RCC 7860 (cell line): ENCODE measurements at regions not wholly inside any gene's neighbourhood (a gene's known extent, or its start where the extent isn't known, plus 50 kb on each side); places are given as distances from the start of the nearest gene placed in this dataset.

Experiments used
- DNase-seq: peaks from one replicate; pipeline ENCODE4 v3.0.0-alpha.2; 2015; ENCODE audit warnings: low spot score
- FAIRE-seq: peaks from 2 replicates; lab custom pipeline; 2012; peaks lifted over from hg19 to GRCh38; lab: Jason Lieb, UNC

DNA sequence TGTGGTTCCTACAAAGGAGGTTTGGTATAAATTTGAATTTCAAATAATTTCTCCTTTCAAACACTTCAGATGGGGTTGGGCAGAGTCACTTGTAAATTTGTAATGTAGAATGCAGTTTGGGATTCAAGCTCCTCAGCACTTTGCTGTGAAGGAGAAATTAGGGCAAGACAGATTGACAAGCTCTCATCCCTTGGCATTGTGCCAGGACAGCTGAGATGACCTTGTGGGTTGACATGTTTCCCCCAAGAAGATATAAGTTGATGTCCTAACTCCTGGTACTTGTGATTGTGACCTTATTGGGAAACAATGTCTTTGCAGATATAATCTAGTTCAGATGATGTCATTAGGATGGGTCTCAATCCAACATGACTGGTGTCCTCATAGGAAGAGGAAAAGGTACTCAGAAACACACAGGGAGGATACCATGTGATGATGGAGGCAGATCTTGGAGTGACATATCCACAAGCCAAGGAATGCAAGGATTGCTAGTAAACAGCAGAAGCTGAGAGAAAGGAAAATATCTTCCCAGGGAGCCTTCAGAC, 408.3 kb downstream of the MED10 start:
- no peak for DNase-seq

DNA sequence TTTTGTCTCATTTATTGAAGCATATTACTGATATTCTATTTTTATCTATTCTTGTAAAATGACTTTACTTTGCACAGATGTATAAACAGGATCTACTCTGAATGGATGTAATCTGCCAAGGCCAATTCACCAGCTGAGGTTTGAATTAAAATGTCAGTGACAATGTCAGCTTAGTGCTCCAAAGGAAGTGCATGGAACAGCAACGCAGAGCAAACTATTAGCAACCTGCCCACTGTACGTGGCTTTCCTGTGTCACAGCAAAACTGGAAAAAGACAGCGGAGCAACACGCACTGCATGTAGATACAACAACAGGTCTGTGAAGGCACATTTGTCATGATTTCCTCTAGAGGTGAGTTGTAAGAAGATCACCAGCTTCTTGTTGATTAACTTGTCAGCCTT, 409.4 kb downstream of the MED10 start:
- DNase-seq (no peak), FAIRE-seq (no peak)

More for the DNA sequence above, 408.3 kb downstream of the MED10 start:
- no peak for FAIRE-seq

DNA sequence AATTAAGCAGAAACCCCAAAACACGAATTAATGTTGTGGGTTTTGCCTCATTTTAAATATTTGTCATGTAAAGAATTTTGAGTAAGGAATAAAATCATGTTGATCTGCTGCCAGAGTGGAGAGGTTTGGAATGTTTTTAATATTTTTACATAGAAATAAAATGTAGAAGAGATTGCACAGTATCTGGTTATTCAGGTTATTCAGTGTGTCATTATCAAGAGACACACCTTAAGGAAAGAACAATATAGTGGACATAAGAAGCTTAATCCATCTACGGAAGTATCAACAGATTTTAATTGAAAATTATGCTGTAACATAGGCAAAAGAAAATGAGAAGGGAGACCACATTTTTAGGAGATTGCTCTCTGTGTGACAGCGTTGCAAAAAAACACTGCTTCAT, 410.4 kb downstream of the MED10 start:
- DNase-seq (no peak), FAIRE-seq (no peak)

DNA sequence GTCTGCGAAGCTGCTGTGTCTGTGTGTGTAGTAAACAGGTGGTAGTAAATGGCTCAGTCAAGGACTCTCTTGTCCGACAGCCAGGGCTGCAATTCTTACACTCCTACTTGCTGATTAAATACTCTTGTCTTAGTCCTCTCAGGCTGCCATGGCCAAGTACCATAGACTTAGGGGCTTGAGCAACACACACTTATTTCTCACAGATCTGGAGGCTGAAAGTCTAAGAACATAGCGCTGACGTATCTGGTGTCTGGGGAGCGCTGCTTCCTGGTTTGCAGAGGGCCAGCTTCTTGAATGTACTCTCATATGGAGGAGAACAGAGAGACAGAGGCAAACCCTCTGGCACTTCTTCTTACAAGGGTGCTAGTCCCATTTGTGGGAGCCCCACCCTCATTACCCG, 411.0 kb downstream of the MED10 start:
- DNase-seq (no peak), FAIRE-seq (no peak)

DNA sequence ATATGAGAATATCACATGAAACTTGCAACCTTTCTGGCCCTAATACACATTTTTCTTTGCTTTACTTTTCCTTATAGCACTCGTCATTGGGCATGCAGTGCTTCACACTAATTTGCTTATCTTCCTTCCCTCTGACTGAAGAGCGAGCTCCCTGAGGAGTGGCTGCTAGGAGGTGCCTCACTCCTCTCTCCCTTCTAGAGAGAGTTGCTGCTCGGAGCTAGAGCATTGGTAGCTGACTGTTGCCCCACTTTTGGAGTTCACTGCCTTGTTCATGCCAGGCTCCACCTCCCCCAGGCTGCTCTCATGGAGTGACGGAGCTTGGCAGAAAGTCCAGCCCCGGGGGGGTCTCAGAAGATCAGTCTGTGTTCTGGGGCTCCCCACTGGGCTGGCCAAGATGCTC, 413.2 kb downstream of the MED10 start:
- DNase-seq = no peak
- no peak for FAIRE-seq

DNA sequence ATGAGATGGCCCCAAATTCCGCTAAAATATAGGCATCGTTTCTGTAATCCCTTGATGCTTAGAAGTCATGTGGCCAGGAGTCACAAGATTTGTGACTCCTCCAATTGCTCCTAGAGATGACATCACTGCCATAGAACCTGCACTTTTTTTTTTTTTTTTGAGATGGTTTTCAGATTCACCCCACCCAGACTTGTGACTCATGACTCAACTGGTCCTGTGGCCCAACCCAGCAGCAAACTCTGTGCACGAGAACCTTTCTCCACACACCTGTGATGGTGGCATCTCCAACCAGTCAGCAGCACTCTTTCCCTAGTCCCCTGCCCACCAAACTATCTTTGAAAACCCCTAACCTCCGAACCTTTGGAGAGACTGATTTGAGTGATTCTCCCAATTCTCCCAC, 414.0 kb downstream of the MED10 start:
- no peak for FAIRE-seq
- DNase-seq = no peak

DNA sequence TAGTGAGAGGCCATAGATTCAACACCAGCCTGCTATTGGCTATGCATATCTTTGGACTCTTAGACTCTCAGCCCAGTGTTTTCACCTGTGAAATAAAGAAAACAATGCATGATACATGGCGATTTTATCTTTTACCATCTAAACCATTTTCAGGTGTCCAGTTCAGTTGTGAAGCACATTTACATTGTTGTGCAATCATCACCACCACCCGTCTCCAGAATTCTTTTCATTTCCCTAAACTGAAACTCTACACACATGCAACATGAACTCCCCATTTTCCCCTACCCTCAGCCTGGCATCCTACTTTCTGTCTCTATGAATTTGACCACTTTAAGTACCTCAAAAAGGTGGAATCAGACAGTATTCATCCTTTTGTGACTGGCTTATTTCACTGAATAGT, 420.6 kb downstream of the MED10 start:
- no peak for DNase-seq
- FAIRE-seq = no peak

DNA sequence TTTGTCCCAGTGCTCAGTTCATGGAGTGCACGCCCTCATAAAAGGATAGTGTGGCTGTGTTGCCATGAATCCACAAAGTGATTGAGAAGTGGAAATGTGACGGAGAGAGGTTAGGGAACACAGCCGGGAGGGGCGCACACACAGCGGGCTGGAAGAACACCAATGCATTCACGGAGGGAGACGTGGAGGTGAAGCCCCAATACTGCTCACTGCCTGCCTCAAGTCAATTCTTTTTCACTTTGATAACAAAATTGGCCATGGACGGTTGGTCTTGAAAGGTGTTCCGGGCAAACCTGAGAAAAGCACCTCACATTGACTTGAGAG, 424.1 kb downstream of the MED10 start:
- DNase-seq = no peak
- FAIRE-seq = no peak

DNA sequence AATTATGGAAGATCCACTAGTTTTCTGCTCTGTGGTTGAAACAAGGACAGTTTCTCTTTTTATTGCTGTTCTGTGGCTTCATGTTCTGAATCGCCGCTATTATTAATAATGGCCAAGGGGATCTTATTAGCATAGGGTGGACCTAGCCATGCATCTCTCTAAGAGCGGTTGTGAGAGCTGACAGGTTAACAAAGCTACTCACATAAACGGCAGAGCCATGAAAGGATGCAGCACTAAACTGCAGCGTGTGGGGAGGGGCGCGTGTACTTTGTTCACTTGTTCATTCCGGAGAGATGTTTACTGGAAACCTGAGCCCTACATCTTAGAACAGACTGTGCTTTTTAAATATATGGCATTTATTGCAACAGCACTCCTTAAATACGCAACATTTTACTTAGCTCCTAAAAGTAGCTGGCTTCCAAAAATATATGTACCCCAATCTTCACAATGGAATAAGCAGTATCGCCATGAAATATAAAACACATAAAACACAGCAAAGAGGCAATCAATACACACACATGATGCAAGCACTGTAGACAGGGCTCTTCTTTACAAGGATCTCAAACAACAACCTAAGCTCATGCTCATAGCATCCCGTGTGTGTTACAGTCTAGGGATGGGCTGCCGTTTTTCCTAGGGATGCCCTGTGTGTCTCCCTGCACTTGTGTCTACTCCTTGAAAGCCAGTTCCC, 424.6 kb downstream of the MED10 start:
- no peak for FAIRE-seq
- DNase-seq = no peak

DNA sequence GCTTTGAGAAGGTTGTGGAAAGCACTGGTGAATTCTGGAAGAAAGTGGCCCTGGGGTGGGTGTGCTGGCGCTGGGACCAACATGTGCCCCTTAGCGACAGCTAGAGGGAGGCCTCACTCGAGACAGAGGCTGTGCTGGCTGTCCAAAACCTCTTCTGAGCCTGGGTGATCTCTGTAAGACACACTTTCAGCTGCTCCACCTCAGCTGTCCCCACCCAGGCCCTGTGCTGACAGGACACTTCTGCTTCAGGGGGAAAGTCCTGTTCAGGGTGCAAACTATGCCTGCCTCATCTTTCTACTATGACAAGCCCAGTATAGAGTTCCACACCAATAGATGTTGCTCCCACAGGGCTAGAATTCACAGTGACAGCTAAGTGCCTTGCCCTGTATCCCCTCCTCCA, 426.4 kb downstream of the MED10 start:
- DNase-seq (no peak), FAIRE-seq (no peak)

DNA sequence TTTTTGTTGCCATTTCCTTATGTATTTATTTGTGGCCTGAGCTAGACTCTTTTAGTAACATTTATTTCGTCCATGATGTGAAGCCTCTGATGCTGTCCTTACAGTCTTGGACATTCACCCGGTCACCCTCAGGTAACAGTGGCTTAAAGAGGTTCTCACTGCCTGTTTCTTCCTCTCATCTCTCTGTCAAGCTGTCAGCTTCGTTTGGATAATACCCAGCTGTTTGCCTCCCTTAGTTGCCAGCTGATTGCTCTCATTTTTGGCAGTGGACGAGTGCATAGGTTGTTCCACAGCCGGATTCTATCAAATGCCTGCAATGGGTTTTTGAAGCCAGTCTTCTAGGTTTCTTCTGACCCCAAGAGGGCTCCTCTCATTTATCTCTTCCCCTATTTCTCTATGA, 427.7 kb downstream of the MED10 start:
- DNase-seq (no peak), FAIRE-seq (no peak)

DNA sequence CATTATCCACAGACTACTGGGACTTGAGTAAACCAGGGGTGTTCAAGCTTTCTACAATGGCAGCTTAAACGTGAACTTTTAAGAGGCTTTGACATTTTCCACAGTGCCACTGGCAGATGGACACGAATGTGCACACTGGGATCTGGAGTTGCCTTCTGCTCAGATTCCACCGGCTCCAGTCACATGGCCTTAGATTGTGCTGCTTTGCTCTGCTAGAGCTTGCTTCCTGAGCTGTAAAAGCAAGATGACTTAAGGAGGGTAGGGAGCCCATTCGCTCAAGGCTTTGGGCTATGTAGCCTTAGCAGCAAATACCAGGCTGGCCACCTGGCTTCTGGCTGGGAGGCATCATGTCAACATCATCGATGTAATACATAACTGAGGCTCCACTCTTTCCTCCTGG, 436.9 kb downstream of the MED10 start:
- FAIRE-seq (no peak), DNase-seq (no peak)

DNA sequence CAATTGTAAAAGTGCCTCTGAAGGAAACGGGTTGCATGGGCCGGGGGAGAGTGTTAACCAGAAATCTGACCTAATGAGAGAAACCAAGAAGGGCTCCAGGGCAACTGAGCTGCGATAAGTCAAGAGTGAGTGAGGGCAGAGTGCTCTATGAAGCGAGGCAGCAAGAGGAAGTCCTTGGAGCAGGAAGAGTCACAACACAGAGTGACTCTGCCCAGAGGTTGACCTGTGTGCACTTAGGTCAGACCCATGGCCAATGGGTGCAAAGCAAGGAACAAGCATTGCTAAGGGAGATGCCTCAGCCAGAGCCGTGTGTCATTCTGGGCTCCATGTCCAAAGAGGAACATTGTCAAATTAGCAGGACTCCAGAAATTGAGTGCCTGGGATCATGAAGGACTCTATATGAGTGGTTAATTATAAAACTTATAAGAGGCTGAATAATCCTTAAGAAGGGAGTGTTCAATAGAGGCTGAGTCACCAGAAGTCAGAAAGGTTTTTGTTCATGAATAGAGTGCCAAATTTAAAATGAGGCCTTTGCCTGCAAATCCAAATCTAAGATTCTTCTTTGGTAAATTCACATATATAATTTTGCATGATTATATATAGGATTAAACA, 438.5 kb downstream of the MED10 start:
- FAIRE-seq (no peak), DNase-seq (no peak)

DNA sequence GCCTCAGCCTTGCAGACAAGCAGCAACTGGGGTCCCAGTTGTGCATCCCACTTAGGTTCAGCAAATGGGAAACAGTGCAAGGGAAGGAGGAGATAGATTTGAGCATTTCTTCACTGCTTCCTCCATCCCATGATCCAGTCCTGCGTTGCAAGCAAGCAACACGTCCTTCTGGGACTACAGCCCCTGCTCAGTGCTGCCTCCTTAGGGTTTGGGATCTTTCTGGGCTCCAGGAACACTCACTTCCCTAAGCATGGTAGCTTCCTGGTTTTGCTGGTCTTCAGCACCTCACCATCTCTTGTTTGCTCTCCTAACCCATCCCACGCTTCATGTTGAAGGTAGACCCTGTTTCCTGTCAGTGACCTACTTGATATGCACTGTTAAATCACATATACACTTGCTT, 444.7 kb downstream of the MED10 start:
- FAIRE-seq (no peak), DNase-seq (no peak)

DNA sequence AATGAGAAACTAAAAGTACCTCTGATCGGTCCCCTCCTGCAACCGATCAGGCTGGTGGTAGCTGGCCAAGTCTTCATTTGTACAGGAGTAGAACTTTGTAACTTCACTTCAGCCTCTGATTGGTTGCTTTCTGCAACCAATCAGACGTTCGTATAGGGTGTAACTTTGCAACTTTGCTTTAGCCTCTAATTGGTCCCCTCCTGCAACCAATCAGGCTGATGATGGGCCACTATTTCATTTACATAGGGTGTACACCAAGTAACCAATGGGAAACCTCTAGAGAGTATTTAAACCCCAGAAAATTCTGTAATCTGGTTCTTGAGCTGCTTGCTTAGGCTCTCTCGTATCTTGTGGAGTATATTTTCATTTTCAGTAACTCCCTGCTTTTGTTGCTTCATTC, 445.5 kb downstream of the MED10 start:
- FAIRE-seq = no peak
- no peak for DNase-seq

DNA sequence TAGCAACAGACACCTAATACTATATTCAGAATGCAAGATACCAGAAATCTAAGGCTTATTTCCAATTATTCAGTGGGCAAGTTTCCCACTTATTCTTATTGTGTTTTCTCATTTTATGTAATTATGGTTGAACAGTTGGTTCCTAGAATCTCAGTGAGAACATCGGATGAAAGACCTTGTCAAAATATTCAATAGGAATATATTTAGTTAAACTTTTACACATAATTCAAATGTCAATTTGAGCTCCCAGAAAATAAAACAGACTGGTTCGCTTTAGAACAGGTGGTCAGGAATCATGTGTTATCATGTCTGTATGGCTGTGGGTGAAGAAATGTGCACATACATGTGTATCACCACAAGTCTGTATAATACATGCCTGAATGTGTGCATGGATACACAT, 447.8 kb downstream of the MED10 start:
- DNase-seq (no peak), FAIRE-seq (no peak)

DNA sequence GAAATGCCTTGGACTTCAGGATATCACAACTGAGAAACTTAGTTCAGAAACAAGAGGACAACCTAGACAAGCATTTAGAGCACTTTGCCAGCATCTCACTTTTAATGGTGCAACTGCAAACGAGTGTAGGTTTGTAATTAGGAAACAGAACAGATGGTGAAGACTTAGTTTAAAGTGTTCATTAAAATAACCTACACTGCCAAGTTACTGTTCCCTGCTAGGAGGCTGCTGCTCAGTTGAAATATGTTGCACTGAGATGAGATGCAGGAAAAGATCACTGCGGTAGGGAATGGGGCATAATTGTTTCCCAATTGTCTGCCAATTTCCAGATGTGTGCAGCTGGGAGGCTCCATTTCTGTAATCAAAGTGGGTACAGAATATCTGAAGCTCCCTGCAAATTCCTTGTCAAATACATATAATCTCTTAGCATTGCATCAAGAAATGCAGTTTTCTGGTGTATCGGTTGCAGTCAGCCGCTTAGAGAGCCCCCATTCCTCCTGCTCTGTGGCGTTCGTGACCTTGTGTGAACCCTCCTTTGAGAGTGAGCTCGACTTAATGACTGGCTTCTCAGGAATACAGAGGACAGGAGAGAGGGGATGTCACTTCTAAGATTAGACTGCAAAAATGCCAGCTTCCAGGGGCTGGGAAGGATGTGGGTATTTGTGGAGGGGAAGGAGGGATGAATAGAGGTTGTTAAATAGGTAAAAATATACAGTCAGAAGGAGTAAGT, 448.9 kb downstream of the MED10 start:
- DNase-seq = no peak
- no peak for FAIRE-seq

DNA sequence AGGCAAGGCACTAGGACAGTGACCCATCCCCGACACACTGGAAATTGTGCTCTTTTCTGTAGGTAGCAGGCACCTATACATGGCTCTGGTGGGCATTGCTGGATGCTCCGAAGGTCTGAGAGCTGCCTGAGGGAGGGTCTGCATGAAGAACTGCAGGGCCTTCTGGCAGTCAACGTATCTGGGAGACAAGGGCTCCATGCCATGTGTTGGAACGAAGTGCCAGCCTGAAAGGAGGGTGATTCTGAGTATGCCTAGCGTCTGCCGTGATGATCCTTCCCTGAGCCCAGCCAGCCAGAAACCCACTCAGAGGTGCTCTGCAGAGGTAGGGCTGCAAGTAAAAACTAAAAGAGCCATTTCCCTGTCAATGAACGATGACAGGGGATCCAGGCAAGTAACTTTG, 453.2 kb downstream of the MED10 start:
- DNase-seq (no peak), FAIRE-seq (no peak)

DNA sequence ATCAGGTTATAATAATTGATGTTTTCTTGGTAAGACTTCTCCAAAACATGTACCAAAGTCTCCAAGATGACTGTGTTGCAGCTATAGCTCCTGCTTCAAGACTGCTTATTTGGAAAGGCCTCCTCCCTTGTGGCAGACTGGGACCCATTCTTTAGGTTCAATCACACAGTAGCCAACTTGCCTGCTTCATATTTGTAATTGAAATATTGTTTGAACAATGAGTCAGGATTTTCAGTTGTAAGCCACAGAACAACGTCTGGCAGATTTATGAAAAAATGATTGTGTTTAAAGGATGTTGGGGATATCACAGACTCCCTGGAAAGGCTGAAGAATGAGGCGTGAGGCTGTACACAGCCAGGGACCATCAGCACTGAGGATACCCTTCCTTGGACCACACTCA, 458.9 kb downstream of the MED10 start:
- DNase-seq (no peak), FAIRE-seq (no peak)

DNA sequence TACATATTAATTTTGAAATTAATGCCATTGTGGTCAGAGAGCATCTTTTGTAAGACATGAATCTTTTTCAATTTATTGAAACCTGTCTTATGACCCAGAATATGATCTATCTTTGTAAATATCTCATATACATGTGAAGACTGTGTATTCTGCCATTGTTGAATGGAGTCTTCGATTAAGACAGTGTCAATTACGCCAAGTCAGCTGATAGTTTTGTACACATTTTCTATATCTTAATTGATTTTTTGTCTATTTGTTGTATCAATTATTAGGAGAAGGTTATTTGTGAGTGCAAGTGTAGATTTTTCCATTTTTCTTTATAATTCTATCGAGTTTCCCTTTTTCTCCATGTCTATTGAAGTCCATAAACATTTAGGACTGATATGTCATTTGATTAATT, 471.6 kb downstream of the MED10 start:
- no peak for DNase-seq
- FAIRE-seq = no peak

DNA sequence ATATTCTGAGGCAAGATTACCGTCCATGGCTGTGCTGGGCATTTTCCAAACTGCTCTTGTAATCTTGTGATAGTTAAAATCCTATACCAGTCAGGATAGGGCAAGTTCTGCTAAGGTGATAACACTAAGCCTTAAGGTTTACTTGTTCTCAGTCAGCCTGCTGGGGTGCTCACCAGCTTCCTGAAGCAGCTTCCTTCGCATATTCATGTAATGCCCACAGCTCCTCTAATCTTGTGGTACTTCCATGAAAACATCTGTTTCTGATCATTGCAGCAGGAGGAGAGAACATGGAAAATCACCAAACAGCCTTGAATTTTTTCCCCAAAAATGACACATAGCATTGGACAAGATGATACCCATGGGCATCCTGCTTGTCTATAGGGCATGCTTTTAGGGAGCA, 473.2 kb downstream of the MED10 start:
- no peak for DNase-seq

DNA sequence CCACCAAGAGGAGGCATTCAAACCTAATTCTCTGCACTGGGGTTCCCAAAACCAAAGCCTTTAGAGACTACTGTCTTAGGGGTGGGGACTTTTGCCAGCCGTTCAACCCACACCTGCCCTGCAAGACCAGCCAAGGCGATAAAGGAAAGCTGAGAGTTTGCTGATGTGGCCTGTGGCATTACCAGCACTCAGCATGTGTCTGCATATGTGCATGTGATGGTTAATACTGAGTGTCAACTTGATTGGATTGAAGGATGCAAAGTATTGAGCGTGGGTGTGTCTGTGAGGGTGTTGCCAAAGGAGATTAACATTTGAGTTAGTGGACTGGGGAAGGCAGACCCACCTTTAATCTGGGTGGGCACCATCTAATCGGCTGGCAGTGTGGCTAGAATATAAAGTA, 474.2 kb downstream of the MED10 start:
- no peak for DNase-seq
- no peak for FAIRE-seq

More for the DNA sequence above, 473.2 kb downstream of the MED10 start:
- no peak for FAIRE-seq
